ENCODE measurements at regions not wholly inside any gene's neighbourhood (a gene's known extent, or its start where the extent isn't known, plus 50 kb on each side); places are given as distances from the start of the nearest gene placed in this dataset.

GRCh38 chr3:88785841-88786240 lies 321.6 kb upstream of the EPHA3 start:
- no peaks in the 10 kb centered on the region for H3K9me3 ChIP-seq (ENCODE audit: control insufficient read depth, insufficient read depth, low read length)
- H3K4ac ChIP-seq (ENCODE audit: low read depth, low read length) = no peak overlapping the region
- H3K9me1 ChIP-seq (ENCODE audit: insufficient read depth, low read length) = no peaks in the 10 kb centered on the region
- intact Hi-C loops (cut with micrococcal nuclease) = no loop called here
- ChIA-PET CTCF (no interaction called here), POLR2A (ENCODE audit: unreplicated experiment) (no interaction called here)
- no peak overlapping the region for H2BK15ac ChIP-seq (ENCODE audit: low read depth, low read length)
- H2AK5ac ChIP-seq (ENCODE audit: low read depth, low read length) = no peak overlapping the region
- no peak overlapping the region for H3K56ac ChIP-seq (ENCODE audit: extremely low read depth, insufficient read depth, low read length)
- H3K4me1 ChIP-seq (ENCODE audit: control insufficient read depth, insufficient read depth, low read length) = no peaks in the 10 kb centered on the region
- no peak overlapping the region for H2AFZ ChIP-seq (replicated peaks; ENCODE audit: low read length, poor library complexity)
- H3K14ac ChIP-seq (replicated peaks; ENCODE audit: low read depth, low read length) = no peak overlapping the region
- no peak overlapping the region for H2BK20ac ChIP-seq (ENCODE audit: low read depth, low read length)
- no peak overlapping the region for H3K27ac ChIP-seq (ENCODE audit: insufficient read depth, low read length)
- no peak overlapping the region for H2BK5ac ChIP-seq (ENCODE audit: low read depth, low read length, poor library complexity, severe bottlenecking)
- H3K18ac ChIP-seq (ENCODE audit: low read depth, low read length) = no peak overlapping the region
- no TSS peak for BruUV-seq (replicated peaks)
- dilution Hi-C loops (cut with HindIII; ENCODE audit: low sequenced_read_pairs, unreplicated experiment) = no loop called here
- no peak overlapping the region for H3K23ac ChIP-seq (ENCODE audit: low read depth, low read length)
- no peak overlapping the region for H3K9ac ChIP-seq (ENCODE audit: low read depth, low read length)
- no peaks in the 10 kb centered on the region for H3K27me3 ChIP-seq (ENCODE audit: control insufficient read depth, insufficient read depth, low read length)
- TF ChIP-seq NFE2L2 (IDR thresholded peaks at IDR 0.05; ENCODE audit: low read depth, low read length) = no peak
- TF ChIP-seq ELK1 (IDR thresholded peaks at IDR 0.05; ENCODE audit: borderline replicate concordance, low read depth, low read length) = no peak
- TF ChIP-seq RAD21 (IDR thresholded peaks at IDR 0.05; ENCODE audit: low read length) = no peak
- no peak for TF ChIP-seq POLR2A (IDR thresholded peaks at IDR 0.05; ENCODE audit: low read depth, low read length)
- no peak for TF ChIP-seq CTCF (conservative IDR thresholded peaks at IDR 0.05; ENCODE audit: low read depth, low read length)
- TF ChIP-seq MAZ (IDR thresholded peaks at IDR 0.05; ENCODE audit: borderline replicate concordance, low read depth, low read length) = no peak
- no peak for TF ChIP-seq BHLHE40 (IDR thresholded peaks at IDR 0.05; ENCODE audit: low read depth, low read length)
- TF ChIP-seq SMC3 (IDR thresholded peaks at IDR 0.05; ENCODE audit: low read depth, low read length) = no peak
- no peak for TF ChIP-seq MXI1 (IDR thresholded peaks at IDR 0.05; ENCODE audit: borderline replicate concordance, low read depth, low read length)
- TF ChIP-seq FOS (IDR thresholded peaks at IDR 0.05; ENCODE audit: low read depth, low read length) = no peak
- TF ChIP-seq USF2 (IDR thresholded peaks at IDR 0.05; ENCODE audit: low read depth, low read length) = no peak
- TF ChIP-seq MAFK (IDR thresholded peaks at IDR 0.05; ENCODE audit: low read depth, low read length) = no peak
- TF ChIP-seq CHD1 (IDR thresholded peaks at IDR 0.05; ENCODE audit: low read depth, low read length) = no peak
- no peak overlapping the region for H4K91ac ChIP-seq (ENCODE audit: insufficient read depth, low read depth, low read length)
- H4K20me1 ChIP-seq (ENCODE audit: insufficient read depth, low read length) = no peaks in the 10 kb centered on the region
- no peak overlapping the region for H2BK120ac ChIP-seq (ENCODE audit: low read depth, low read length)
- H3K4me2 ChIP-seq (ENCODE audit: low read depth, low read length) = no peak overlapping the region
- in situ Hi-C loops (cut with MboI; ENCODE audit: low sequenced_read_pairs) = no loop called here
- H3K4me3 ChIP-seq (ENCODE audit: insufficient read depth, low read depth, low read length) = no peak overlapping the region
- H3K79me1 ChIP-seq (ENCODE audit: low read depth in 1 of 2, low read length in 2 of 2) = no peaks in the 10 kb centered on the region
- no peaks in the 10 kb centered on the region for H3K36me3 ChIP-seq (ENCODE audit: control insufficient read depth, insufficient read depth, low read length)
- no peak for DNase-seq
- no peak overlapping the region for H2AK9ac ChIP-seq (replicated peaks; ENCODE audit: low read depth, low read length, poor library complexity)
- no peak overlapping the region for H4K5ac ChIP-seq (ENCODE audit: low read depth, low read length)
- H4K8ac ChIP-seq (ENCODE audit: low read depth in 2 of 2, low read length in 2 of 2) = no peak overlapping the region
- no peak for ATAC-seq (ENCODE audit: low read depth)

Measured in IMR-90 (cell line).